GM23338 (cell line): ENCODE measurements at regions not wholly inside any gene's neighbourhood (a gene's known extent, or its start where the extent isn't known, plus 50 kb on each side); places are given as distances from the start of the nearest gene placed in this dataset.

ENCODE experiments used
- ATAC-seq: fragments of 200-7000 bp; cut with Tn5 transposase; 3 replicates; pipeline ENCODE4 v1.9.1; 2020
- DNase-seq: peaks from one replicate; pipeline ENCODE4 v3.0.0-alpha.2; 2015; ENCODE audit warnings: low spot score
- H2AFZ ChIP-seq: fragments of 200-600 bp; sonication (generic); 2 replicates; pipeline ENCODE4 v1.8.0; 2016; ENCODE audit warnings: antibody characterized with exemption, mild to moderate bottlenecking, moderate library complexity
- H3F3A ChIP-seq: fragments of 200-600 bp; sonication (generic); replicated peaks from 2 replicates; pipeline ENCODE4 v1.8.0; 2017; ENCODE audit warnings: antibody characterized with exemption, mixed run types, low read depth
- H3K27ac ChIP-seq: fragments of 200-600 bp; sonication (generic); 2 replicates; pipeline ENCODE4 v1.6.1; 2016; ENCODE audit warnings: low read depth
- H3K27me3 ChIP-seq: fragments of 200-600 bp; sonication (generic); 2 replicates; pipeline ENCODE4 v1.8.0; 2016; ENCODE audit warnings: mild to moderate bottlenecking, mixed run types, moderate library complexity; ENCODE audit not compliant: insufficient read depth
- H3K36me3 ChIP-seq: fragments of 200-600 bp; sonication (generic); 2 replicates; pipeline ENCODE4 v1.8.0; 2016; ENCODE audit warnings: mild to moderate bottlenecking; ENCODE audit not compliant: insufficient read depth
- H3K4me1 ChIP-seq: fragments of 200-600 bp; sonication (generic); 2 replicates; pipeline ENCODE4 v1.8.0; 2016; ENCODE audit warnings: mild to moderate bottlenecking, moderate library complexity; ENCODE audit not compliant: insufficient read depth
- H3K4me2 ChIP-seq: fragments of 200-600 bp; sonication (generic); 2 replicates; pipeline ENCODE4 v1.7.1; 2017; ENCODE audit warnings: mixed run types
- H3K4me3 ChIP-seq: fragments of 200-600 bp; sonication (generic); 2 replicates; pipeline ENCODE4 v1.6.1; 2016; ENCODE audit warnings: mixed run types
- H3K79me2 ChIP-seq: fragments of 200-600 bp; sonication (generic); replicated peaks from 2 replicates; pipeline ENCODE4 v1.8.0; 2017; ENCODE audit warnings: mild to moderate bottlenecking; ENCODE audit not compliant: insufficient read depth
- H3K9me2 ChIP-seq: fragments of 200-600 bp; sonication (generic); 2 replicates; pipeline ENCODE4 v1.8.0; 2017; ENCODE audit not compliant: insufficient read depth
- H4K20me1 ChIP-seq: fragments of 200-600 bp; sonication (generic); replicated peaks from 2 replicates; pipeline ENCODE4 v1.8.0; 2017; ENCODE audit warnings: mild to moderate bottlenecking; ENCODE audit not compliant: insufficient read depth
- H3K27ac Mint-ChIP-seq: 2 replicates; pipeline ENCODE4 v1.8.0; 2020; ENCODE audit warnings: inconsistent platforms, mild to moderate bottlenecking, moderate library complexity, mixed read lengths
- H3K27me3 Mint-ChIP-seq: 3 replicates; pipeline ENCODE4 v1.8.0; 2022; ENCODE audit warnings: low read depth, mild to moderate bottlenecking, moderate library complexity, mixed read lengths, inconsistent platforms; ENCODE audit not compliant: insufficient read depth, poor library complexity
- H3K36me3 Mint-ChIP-seq: 3 replicates; pipeline ENCODE4 v1.8.0; 2021; ENCODE audit warnings: low read depth, mild to moderate bottlenecking, inconsistent platforms, moderate library complexity, mixed read lengths
- H3K4me1 Mint-ChIP-seq: 3 replicates; pipeline ENCODE4 v1.8.0; 2020; ENCODE audit warnings: mild to moderate bottlenecking, inconsistent platforms, mixed read lengths
- H3K4me3 Mint-ChIP-seq: 3 replicates; pipeline ENCODE4 v1.8.0; 2021; ENCODE audit warnings: moderate library complexity, mild to moderate bottlenecking, inconsistent platforms, mixed read lengths
- H3K9me3 Mint-ChIP-seq: 3 replicates; pipeline ENCODE4 v1.8.0; 2020; ENCODE audit warnings: moderate library complexity, mild to moderate bottlenecking, inconsistent platforms, mixed read lengths
- CREB1 ChIP-seq: fragments of 250-450 bp; sonication (Bioruptor Pico); IDR thresholded peaks from 2 replicates; pipeline ENCODE4 v1.5.0; 2020; ENCODE audit warnings: low read depth, mild to moderate bottlenecking, moderate library complexity
- ETS1 ChIP-seq: IDR thresholded peaks from 2 replicates; pipeline ENCODE4 v1.6.1; 2016; ENCODE audit warnings: antibody characterized with exemption
- EZH2phosphoT487 ChIP-seq: fragments of 200-600 bp; sonication (generic); IDR thresholded peaks from one replicate; pipeline ENCODE4 v1.8.1; 2018; ENCODE audit warnings: antibody characterized with exemption; ENCODE audit not compliant: unreplicated experiment
- JUNB ChIP-seq: IDR thresholded peaks from one replicate; pipeline ENCODE4 v1.6.1; 2016; ENCODE audit warnings: antibody characterized with exemption; ENCODE audit not compliant: unreplicated experiment
- NANOG ChIP-seq: IDR thresholded peaks from 2 replicates; pipeline ENCODE4 v1.6.1; 2016; ENCODE audit warnings: antibody characterized with exemption, borderline replicate concordance
- STAT1 ChIP-seq: IDR thresholded peaks from one replicate; pipeline ENCODE4 v1.6.1; 2016; ENCODE audit warnings: antibody characterized with exemption; ENCODE audit not compliant: unreplicated experiment
- ZNF114 ChIP-seq: fragments of 250-450 bp; sonication (Bioruptor Pico); IDR thresholded peaks from 2 replicates; pipeline ENCODE4 v1.5.0; 2020; ENCODE audit warnings: mild to moderate bottlenecking, moderate library complexity
- ZNF331 ChIP-seq: fragments of 250-450 bp; sonication (Bioruptor Pico); IDR thresholded peaks from 2 replicates; pipeline ENCODE4 v1.5.0; 2020; ENCODE audit warnings: low read depth, mild to moderate bottlenecking, moderate library complexity
- TF ChIP-seq, protein P1 (sequence below): fragments of 250-450 bp; sonication (Bioruptor Pico); IDR thresholded peaks from 2 replicates; pipeline ENCODE4 v1.5.0; 2020; ENCODE audit warnings: mild to moderate bottlenecking, moderate library complexity
- TF ChIP-seq, protein P2 (sequence below), 2 experiments: fragments of 200-600 bp in 1 of 2; sonication (generic) in 1 of 2; conservative IDR thresholded peaks; 2 replicates each; pipeline versions ENCODE4 v1.5.1 to v1.6.1; 2016 to 2017; ENCODE audit warnings: antibody characterized with exemption in 2 of 2, low read depth in 2 of 2, mild to moderate bottlenecking in 2 of 2, moderate library complexity in 1 of 2

- Histone ChIP-seq H3K4me1 (no peaks in the 10 kb centered on the region), H4K20me1 (no peaks in the 10 kb centered on the region), H3K36me3 (no peaks in the 10 kb centered on the region), H3K4me3 (no peak overlapping the region), H2AFZ (no peak overlapping the region), H3K9me2 (no peaks in the 10 kb centered on the region), H3K27ac (no peak overlapping the region), H3K4me2 (no peak overlapping the region), H3F3A (no peaks in the 10 kb centered on the region), H3K27me3 (no peaks in the 10 kb centered on the region), H3K79me2 (no peaks in the 10 kb centered on the region)
- no peak overlapping the region for H3K4me3 Mint-ChIP-seq
- H3K4me1 Mint-ChIP-seq = no peaks in the 10 kb centered on the region
- ATAC-seq (no peak), DNase-seq (no peak)
- H3K27ac Mint-ChIP-seq = 0 out of 2 replicates have a peak overlapping the region, but pooled peaks have one; percentile 5
- no peaks in the 10 kb centered on the region for H3K36me3 Mint-ChIP-seq
- TF ChIP-seq ETS1 (no peak), EZH2phosphoT487 (no peak), ZNF331 (CRISPR knock-in tag) (no peak), CREB1 (no peak), NANOG (no peak), STAT1 (no peak), JUNB (no peak), ZNF114 (no peak)
- TF ChIP-seq, protein P1, sequence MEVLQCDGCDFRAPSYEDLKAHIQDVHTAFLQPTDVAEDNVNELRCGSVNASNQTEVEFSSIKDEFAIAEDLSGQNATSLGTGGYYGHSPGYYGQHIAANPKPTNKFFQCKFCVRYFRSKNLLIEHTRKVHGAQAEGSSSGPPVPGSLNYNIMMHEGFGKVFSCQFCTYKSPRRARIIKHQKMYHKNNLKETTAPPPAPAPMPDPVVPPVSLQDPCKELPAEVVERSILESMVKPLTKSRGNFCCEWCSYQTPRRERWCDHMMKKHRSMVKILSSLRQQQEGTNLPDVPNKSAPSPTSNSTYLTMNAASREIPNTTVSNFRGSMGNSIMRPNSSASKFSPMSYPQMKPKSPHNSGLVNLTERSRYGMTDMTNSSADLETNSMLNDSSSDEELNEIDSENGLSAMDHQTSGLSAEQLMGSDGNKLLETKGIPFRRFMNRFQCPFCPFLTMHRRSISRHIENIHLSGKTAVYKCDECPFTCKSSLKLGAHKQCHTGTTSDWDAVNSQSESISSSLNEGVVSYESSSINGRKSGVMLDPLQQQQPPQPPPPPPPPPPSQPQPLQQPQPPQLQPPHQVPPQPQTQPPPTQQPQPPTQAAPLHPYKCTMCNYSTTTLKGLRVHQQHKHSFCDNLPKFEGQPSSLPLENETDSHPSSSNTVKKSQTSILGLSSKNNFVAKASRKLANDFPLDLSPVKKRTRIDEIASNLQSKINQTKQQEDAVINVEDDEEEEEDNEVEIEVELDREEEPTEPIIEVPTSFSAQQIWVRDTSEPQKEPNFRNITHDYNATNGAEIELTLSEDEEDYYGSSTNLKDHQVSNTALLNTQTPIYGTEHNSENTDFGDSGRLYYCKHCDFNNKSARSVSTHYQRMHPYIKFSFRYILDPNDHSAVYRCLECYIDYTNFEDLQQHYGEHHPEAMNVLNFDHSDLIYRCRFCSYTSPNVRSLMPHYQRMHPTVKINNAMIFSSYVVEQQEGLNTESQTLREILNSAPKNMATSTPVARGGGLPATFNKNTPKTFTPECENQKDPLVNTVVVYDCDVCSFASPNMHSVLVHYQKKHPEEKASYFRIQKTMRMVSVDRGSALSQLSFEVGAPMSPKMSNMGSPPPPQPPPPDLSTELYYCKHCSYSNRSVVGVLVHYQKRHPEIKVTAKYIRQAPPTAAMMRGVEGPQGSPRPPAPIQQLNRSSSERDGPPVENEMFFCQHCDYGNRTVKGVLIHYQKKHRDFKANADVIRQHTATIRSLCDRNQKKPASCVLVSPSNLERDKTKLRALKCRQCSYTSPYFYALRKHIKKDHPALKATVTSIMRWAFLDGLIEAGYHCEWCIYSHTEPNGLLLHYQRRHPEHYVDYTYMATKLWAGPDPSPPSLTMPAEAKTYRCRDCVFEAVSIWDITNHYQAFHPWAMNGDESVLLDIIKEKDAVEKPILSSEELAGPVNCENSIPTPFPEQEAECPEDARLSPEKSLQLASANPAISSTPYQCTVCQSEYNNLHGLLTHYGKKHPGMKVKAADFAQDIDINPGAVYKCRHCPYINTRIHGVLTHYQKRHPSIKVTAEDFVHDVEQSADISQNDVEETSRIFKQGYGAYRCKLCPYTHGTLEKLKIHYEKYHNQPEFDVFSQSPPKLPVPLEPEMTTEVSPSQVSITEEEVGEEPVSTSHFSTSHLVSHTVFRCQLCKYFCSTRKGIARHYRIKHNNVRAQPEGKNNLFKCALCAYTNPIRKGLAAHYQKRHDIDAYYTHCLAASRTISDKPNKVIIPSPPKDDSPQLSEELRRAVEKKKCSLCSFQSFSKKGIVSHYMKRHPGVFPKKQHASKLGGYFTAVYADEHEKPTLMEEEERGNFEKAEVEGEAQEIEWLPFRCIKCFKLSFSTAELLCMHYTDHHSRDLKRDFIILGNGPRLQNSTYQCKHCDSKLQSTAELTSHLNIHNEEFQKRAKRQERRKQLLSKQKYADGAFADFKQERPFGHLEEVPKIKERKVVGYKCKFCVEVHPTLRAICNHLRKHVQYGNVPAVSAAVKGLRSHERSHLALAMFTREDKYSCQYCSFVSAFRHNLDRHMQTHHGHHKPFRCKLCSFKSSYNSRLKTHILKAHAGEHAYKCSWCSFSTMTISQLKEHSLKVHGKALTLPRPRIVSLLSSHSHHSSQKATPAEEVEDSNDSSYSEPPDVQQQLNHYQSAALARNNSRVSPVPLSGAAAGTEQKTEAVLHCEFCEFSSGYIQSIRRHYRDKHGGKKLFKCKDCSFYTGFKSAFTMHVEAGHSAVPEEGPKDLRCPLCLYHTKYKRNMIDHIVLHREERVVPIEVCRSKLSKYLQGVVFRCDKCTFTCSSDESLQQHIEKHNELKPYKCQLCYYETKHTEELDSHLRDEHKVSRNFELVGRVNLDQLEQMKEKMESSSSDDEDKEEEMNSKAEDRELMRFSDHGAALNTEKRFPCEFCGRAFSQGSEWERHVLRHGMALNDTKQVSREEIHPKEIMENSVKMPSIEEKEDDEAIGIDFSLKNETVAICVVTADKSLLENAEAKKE (CRISPR knock-in tag) = no peak
- TF ChIP-seq, protein P2, sequence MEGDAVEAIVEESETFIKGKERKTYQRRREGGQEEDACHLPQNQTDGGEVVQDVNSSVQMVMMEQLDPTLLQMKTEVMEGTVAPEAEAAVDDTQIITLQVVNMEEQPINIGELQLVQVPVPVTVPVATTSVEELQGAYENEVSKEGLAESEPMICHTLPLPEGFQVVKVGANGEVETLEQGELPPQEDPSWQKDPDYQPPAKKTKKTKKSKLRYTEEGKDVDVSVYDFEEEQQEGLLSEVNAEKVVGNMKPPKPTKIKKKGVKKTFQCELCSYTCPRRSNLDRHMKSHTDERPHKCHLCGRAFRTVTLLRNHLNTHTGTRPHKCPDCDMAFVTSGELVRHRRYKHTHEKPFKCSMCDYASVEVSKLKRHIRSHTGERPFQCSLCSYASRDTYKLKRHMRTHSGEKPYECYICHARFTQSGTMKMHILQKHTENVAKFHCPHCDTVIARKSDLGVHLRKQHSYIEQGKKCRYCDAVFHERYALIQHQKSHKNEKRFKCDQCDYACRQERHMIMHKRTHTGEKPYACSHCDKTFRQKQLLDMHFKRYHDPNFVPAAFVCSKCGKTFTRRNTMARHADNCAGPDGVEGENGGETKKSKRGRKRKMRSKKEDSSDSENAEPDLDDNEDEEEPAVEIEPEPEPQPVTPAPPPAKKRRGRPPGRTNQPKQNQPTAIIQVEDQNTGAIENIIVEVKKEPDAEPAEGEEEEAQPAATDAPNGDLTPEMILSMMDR (conservative IDR thresholded peaks at IDR 0.05; ENCODE audit: low read depth in 2 of 2) = no peak
- no peaks in the 10 kb centered on the region for H3K27me3 Mint-ChIP-seq
- H3K9me3 Mint-ChIP-seq = no peaks in the 10 kb centered on the region
Measured at GRCh38 chr7:93747019-93747418, 143.5 kb downstream of the TFPI2 start.
